ENCODE measurements at regions not wholly inside any gene's neighbourhood (a gene's known extent, or its start where the extent isn't known, plus 50 kb on each side); places are given as distances from the start of the nearest gene placed in this dataset.

- no peaks in the 10 kb centered on the region for H3K36me3 ChIP-seq
- no peak overlapping the region for H3K27ac ChIP-seq
- intact Hi-C loops (cut with DNase I): no loop called here
- no peak for ATAC-seq
- H3K4me1 ChIP-seq: no peaks in the 10 kb centered on the region
- no peak for DNase-seq
- no peaks in the 10 kb centered on the region for H3K9me3 ChIP-seq
- H3K27me3 ChIP-seq: no peaks in the 10 kb centered on the region
- no peak overlapping the region for H3K4me3 ChIP-seq
- TF ChIP-seq CTCF (IDR thresholded peaks at IDR 0.05): no peak
Measured at GRCh38 chr9:85244856-85245255, 496.9 kb downstream of the AGTPBP1 start.

DNA sequence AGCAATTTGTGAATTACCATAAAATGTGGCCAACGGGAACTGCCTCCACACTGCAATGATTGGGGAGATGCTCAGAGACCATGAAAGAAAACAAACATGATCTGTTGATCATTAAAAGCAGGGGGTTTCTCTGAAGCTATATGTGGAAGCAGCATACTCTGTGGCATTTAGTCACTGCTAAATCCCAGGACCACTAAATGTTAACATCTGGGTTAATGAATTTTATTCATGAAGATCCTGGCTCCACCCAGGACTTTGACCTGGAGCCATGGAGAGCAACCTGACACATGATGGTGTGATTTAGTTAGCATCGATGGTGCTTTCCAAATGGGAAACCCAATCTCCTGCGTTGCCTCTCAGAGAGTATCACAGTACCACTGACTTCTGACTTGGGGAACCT lies 497.8 kb downstream of the AGTPBP1 start:
- ATAC-seq (no peak), DNase-seq (no peak)
- no peak for TF ChIP-seq CTCF (IDR thresholded peaks at IDR 0.05)
- H3K4me1 ChIP-seq: no peaks in the 10 kb centered on the region
- H3K4me3 ChIP-seq: no peak overlapping the region
- H3K27me3 ChIP-seq: no peaks in the 10 kb centered on the region
- no peak overlapping the region for H3K27ac ChIP-seq
- H3K9me3 ChIP-seq: no peaks in the 10 kb centered on the region
- no peaks in the 10 kb centered on the region for H3K36me3 ChIP-seq
- intact Hi-C loops (cut with DNase I): no loop called here

DNA sequence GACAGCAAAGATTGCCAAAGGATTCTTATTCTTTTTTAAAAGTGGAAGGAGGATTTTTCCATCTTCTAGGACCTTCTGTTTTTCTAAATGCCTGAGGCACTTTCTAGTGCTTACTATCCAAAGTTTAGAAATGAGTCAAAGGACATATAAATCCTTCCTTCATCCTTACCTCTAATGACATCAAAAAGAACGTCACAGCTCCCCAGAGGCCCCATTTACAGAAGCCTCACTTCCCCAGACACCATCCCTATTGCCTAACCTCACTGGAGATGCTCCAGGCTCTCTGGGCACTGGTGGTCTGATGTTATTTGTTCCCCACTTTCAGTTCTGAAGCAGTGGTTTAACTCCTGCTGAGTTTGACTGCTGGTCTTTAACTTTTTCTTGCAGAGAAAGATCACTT lies 504.3 kb downstream of the AGTPBP1 start:
- DNase-seq: no peak
- no peak for TF ChIP-seq CTCF (IDR thresholded peaks at IDR 0.05)
- H3K9me3 ChIP-seq: no peaks in the 10 kb centered on the region
- no peaks in the 10 kb centered on the region for H3K4me1 ChIP-seq
- no peak for ATAC-seq
- no peaks in the 10 kb centered on the region for H3K36me3 ChIP-seq
- H3K4me3 ChIP-seq: no peak overlapping the region
- H3K27me3 ChIP-seq: no peaks in the 10 kb centered on the region
- intact Hi-C loops (cut with DNase I): no loop called here
- H3K27ac ChIP-seq: no peak overlapping the region

DNA sequence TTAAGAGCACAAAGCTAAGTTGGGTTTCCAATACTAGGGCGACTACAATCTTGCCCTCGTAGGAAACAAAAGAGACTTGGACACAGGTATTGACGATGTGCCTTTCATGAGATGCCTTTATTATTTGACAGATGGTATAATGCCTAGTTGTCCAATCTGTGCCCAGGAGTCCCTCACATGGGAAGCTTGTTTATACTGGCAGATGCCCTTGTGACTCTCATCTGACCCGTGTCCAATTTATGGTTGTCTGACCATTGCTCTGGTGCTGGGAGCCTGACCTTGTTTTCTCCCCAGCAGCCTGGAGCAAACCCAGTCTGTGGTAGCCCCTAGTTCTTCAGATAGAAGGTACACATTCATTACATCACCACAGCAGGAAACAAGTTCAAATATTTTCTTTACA lies 511.7 kb downstream of the AGTPBP1 start:
- Histone ChIP-seq H3K27ac (no peak overlapping the region), H3K4me1 (no peaks in the 10 kb centered on the region), H3K9me3 (no peaks in the 10 kb centered on the region), H3K4me3 (no peak overlapping the region), H3K27me3 (no peaks in the 10 kb centered on the region), H3K36me3 (no peaks in the 10 kb centered on the region)
- DNase-seq: no peak
- intact Hi-C loops (cut with DNase I): no loop called here
- ATAC-seq: no peak
- TF ChIP-seq CTCF (IDR thresholded peaks at IDR 0.05): no peak

DNA sequence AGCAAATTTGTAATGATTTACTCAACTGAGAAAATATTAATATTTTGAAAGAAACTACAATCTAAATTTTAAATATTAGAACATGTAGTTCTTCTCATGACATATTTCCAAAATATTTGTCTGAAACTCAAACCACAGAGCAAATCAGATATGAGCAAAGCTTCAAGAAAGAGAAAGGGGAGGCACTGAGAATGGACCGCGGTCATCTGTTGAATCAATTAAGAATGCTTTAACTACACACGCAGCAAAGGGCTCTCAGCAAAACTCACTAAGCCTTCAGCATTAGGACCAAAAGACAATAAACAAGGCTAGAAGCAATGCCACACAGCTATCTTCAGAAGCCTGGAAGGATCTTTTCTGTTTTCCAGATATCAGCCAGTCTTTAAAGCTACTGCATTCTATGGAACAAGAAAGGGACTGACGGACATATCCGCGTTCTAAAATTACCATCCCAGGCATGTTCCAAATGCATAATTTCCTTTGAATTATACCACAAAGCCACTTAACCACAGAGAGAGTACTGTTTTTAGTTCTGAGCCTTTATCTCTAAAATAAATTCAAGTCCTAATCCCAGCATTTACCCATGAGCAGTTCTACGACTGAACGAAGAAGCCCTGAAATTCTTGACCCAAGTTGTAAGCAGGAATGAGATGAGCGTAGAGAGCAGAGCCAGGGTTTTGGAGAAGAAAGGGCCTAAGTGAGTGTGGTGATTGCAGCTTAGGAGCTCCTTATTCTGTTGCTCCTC lies 513.5 kb downstream of the AGTPBP1 start:
- no peak for DNase-seq
- no peak overlapping the region for H3K4me3 ChIP-seq
- ATAC-seq: no peak
- no peaks in the 10 kb centered on the region for H3K27me3 ChIP-seq
- no peak overlapping the region for H3K27ac ChIP-seq
- no peaks in the 10 kb centered on the region for H3K36me3 ChIP-seq
- no peaks in the 10 kb centered on the region for H3K9me3 ChIP-seq
- intact Hi-C loops (cut with DNase I): no loop called here
- H3K4me1 ChIP-seq: no peaks in the 10 kb centered on the region
- no peak for TF ChIP-seq CTCF (IDR thresholded peaks at IDR 0.05)

DNA sequence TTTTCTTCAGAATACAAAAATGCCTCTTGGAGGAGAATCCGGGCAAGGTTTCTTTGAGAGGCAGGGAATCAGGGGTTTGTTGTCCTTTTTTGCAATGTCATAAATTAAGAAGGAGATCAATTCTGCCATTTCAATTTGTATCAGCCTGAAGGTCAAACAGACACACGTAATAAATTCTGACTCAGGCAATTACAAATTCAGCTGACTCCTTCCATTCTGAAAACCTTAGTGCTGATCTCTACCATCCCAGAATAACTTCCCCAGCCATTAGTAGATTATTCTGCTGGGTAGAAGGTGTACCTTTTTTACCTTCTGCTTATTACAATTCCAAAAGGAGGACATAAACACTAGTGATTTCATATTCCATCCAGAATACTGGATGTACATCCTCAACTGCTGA lies 516.6 kb downstream of the AGTPBP1 start:
- intact Hi-C loops (cut with DNase I): no loop called here
- no peak for ATAC-seq

More for the DNA sequence above, 516.6 kb downstream of the AGTPBP1 start:
- H3K36me3 ChIP-seq: no peaks in the 10 kb centered on the region
- no peaks in the 10 kb centered on the region for H3K27me3 ChIP-seq
- TF ChIP-seq CTCF (IDR thresholded peaks at IDR 0.05): no peak
- no peak for DNase-seq
- no peak overlapping the region for H3K4me3 ChIP-seq
- H3K27ac ChIP-seq: no peak overlapping the region
- H3K4me1 ChIP-seq: no peaks in the 10 kb centered on the region
- no peaks in the 10 kb centered on the region for H3K9me3 ChIP-seq
